SK-N-SH (cell line): ENCODE measurements at regions not wholly inside any gene's neighbourhood (a gene's known extent, or its start where the extent isn't known, plus 50 kb on each side); places are given as distances from the start of the nearest gene placed in this dataset.

Source experiments
- ELF1 ChIP-seq: IDR thresholded peaks from 2 replicates; pipeline ENCODE4 v1.4.0; 2012
- EZH2phosphoT487 ChIP-seq: fragments of 200-600 bp; sonication (generic); IDR thresholded peaks from 2 replicates; pipeline ENCODE4 v1.6.1; 2017; ENCODE audit warnings: low read depth, mixed run types, mild to moderate bottlenecking, antibody characterized with exemption, moderate library complexity, borderline replicate concordance
- GABPA ChIP-seq: IDR thresholded peaks from 2 replicates; pipeline ENCODE4 v1.4.0; 2012; ENCODE audit warnings: low read depth, mild to moderate bottlenecking
- MAX ChIP-seq: IDR thresholded peaks from 2 replicates; pipeline ENCODE4 v1.4.0; 2012; ENCODE audit warnings: low read depth
- SIN3A ChIP-seq: IDR thresholded peaks from 2 replicates; pipeline ENCODE4 v1.6.1; 2012; ENCODE audit warnings: low read depth, mild to moderate bottlenecking, low read length, moderate library complexity, borderline replicate concordance
- YY1 ChIP-seq: IDR thresholded peaks from 2 replicates; pipeline ENCODE4 v1.4.0; 2012; ENCODE audit warnings: low read depth, mild to moderate bottlenecking
- TF ChIP-seq, protein P1 (sequence below): fragments of 200-600 bp; sonication (generic); IDR thresholded peaks from 2 replicates; pipeline ENCODE4 v1.6.1; 2017; ENCODE audit warnings: antibody characterized with exemption, mild to moderate bottlenecking, moderate library complexity
- TF ChIP-seq, protein P2 (sequence below): IDR thresholded peaks from 2 replicates; pipeline ENCODE4 v1.4.0; 2012; ENCODE audit warnings: low read depth, borderline replicate concordance

DNA sequence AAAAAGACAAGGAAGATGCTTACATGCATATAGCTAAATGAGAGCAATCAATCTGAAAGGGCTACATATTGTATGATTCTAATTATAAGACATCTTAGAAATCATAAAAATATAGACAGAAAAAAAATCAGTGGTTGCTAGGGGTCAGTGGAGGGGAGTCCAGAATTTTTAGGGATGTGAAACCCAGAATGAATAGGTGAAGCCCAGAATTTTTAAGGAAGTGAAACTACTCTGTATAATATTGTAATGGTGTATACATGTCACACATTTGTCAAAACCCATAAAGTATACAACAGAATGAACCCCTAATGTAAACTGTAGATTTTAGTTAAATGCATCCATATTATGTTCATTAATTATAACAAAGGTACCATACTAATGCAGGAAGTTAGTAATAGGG, 713.2 kb downstream of the FLRT2 start:
- TF ChIP-seq, protein P1, sequence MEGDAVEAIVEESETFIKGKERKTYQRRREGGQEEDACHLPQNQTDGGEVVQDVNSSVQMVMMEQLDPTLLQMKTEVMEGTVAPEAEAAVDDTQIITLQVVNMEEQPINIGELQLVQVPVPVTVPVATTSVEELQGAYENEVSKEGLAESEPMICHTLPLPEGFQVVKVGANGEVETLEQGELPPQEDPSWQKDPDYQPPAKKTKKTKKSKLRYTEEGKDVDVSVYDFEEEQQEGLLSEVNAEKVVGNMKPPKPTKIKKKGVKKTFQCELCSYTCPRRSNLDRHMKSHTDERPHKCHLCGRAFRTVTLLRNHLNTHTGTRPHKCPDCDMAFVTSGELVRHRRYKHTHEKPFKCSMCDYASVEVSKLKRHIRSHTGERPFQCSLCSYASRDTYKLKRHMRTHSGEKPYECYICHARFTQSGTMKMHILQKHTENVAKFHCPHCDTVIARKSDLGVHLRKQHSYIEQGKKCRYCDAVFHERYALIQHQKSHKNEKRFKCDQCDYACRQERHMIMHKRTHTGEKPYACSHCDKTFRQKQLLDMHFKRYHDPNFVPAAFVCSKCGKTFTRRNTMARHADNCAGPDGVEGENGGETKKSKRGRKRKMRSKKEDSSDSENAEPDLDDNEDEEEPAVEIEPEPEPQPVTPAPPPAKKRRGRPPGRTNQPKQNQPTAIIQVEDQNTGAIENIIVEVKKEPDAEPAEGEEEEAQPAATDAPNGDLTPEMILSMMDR: no peak
- no peak for TF ChIP-seq YY1
- TF ChIP-seq, protein P2, sequence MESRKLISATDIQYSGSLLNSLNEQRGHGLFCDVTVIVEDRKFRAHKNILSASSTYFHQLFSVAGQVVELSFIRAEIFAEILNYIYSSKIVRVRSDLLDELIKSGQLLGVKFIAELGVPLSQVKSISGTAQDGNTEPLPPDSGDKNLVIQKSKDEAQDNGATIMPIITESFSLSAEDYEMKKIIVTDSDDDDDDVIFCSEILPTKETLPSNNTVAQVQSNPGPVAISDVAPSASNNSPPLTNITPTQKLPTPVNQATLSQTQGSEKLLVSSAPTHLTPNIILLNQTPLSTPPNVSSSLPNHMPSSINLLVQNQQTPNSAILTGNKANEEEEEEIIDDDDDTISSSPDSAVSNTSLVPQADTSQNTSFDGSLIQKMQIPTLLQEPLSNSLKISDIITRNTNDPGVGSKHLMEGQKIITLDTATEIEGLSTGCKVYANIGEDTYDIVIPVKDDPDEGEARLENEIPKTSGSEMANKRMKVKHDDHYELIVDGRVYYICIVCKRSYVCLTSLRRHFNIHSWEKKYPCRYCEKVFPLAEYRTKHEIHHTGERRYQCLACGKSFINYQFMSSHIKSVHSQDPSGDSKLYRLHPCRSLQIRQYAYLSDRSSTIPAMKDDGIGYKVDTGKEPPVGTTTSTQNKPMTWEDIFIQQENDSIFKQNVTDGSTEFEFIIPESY: no peak
- TF ChIP-seq EZH2phosphoT487: no peak
- no peak for TF ChIP-seq SIN3A
- TF ChIP-seq MAX: no peak
- TF ChIP-seq ELF1: no peak
- TF ChIP-seq GABPA: no peak
